ENCODE measurements at regions not wholly inside any gene's neighbourhood (a gene's known extent, or its start where the extent isn't known, plus 50 kb on each side); places are given as distances from the start of the nearest gene placed in this dataset.

DNA sequence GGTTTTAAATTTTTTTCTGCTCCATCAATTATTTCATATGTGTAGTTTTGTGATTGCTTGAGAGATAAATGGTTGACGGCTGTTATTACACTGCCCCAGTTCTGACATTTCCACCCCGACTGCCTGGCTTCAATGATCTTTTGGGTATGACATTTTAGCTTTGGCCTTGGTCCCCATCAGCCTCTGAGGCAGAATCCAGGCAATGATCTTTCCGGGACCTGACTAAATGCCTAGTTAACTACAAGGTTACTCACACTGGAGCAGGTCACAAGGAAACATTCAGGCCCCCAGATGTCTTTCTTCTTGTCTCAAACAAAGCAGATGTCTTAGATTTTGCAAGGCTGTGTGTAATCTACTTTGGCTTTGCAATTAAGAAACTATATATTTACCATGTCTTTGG, 61.1 kb upstream of the TMCO5A start:
- TF ChIP-seq, protein P1, sequence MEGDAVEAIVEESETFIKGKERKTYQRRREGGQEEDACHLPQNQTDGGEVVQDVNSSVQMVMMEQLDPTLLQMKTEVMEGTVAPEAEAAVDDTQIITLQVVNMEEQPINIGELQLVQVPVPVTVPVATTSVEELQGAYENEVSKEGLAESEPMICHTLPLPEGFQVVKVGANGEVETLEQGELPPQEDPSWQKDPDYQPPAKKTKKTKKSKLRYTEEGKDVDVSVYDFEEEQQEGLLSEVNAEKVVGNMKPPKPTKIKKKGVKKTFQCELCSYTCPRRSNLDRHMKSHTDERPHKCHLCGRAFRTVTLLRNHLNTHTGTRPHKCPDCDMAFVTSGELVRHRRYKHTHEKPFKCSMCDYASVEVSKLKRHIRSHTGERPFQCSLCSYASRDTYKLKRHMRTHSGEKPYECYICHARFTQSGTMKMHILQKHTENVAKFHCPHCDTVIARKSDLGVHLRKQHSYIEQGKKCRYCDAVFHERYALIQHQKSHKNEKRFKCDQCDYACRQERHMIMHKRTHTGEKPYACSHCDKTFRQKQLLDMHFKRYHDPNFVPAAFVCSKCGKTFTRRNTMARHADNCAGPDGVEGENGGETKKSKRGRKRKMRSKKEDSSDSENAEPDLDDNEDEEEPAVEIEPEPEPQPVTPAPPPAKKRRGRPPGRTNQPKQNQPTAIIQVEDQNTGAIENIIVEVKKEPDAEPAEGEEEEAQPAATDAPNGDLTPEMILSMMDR (conservative IDR thresholded peaks at IDR 0.05 in 1 of 2, IDR thresholded peaks at IDR 0.05 in 1 of 2; ENCODE audit: low read depth in 1 of 2, low read length in 2 of 2) = no peak
- TF ChIP-seq EZH2 (IDR thresholded peaks at IDR 0.05; ENCODE audit: low read length, missing control alignments) = no peak

Data from fibroblast of lung (primary cell).